ENCODE measurements at regions not wholly inside any gene's neighbourhood (a gene's known extent, or its start where the extent isn't known, plus 50 kb on each side); places are given as distances from the start of the nearest gene placed in this dataset.

DNA sequence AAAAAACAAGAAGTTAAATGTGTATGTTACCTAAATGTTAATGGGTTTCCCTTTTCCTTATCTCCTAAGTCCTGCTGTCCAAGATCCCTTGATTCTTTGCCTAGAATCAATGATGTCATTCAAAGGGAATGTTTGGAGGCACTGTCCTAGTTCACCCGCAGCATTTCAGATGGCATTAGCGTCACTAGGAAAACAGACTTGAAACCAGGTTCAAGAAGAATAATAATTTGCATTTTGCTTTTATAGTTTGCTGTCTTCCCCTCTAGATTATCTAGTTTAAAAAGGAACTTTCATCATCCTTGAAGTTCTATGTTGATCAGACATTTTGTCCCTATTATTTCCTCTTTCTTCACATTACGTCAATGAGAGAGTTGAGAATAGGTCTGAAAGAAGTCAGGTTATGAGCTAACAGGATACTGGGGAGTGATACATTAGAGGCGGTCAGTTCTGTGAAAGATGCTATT, 234.1 kb upstream of the PGRMC2 start:
- TF ChIP-seq, protein P1, sequence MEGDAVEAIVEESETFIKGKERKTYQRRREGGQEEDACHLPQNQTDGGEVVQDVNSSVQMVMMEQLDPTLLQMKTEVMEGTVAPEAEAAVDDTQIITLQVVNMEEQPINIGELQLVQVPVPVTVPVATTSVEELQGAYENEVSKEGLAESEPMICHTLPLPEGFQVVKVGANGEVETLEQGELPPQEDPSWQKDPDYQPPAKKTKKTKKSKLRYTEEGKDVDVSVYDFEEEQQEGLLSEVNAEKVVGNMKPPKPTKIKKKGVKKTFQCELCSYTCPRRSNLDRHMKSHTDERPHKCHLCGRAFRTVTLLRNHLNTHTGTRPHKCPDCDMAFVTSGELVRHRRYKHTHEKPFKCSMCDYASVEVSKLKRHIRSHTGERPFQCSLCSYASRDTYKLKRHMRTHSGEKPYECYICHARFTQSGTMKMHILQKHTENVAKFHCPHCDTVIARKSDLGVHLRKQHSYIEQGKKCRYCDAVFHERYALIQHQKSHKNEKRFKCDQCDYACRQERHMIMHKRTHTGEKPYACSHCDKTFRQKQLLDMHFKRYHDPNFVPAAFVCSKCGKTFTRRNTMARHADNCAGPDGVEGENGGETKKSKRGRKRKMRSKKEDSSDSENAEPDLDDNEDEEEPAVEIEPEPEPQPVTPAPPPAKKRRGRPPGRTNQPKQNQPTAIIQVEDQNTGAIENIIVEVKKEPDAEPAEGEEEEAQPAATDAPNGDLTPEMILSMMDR (conservative IDR thresholded peaks at IDR 0.05): no peak
- Mint-ChIP-seq H3K9me3 (peaks cover 5% of the 10 kb centered on the region), H3K36me3 (ENCODE audit: low read depth) (peaks cover 2% of the 10 kb centered on the region), H3K4me3 (no peak overlapping the region), H3K27ac (ENCODE audit: unreplicated experiment) (no peak overlapping the region), H3K4me1 (peaks cover 43% of the 10 kb centered on the region), H3K27me3 (ENCODE audit: low read depth) (no peaks in the 10 kb centered on the region)
- no peak for DNase-seq (ENCODE audit: low read depth, low spot score)

DNA sequence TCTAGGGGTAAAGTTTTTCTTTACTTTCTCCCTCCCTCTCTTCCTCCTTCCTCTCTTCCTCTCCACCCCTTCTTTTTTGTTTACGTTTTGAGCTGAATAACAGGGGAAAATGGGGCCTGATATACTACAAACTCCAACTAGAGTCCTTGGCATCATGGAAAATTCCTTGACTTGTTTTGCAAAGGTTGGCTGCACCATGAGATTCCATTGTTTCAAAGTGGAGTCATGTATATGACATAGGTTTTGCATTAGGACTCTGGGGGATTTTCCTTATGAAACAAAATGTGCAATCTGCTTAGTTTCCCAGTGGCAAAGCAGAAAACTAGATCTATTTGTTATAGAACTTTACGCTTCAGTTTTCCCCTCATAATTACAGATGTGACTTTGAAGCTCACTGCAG, 233.5 kb upstream of the PGRMC2 start:
- H3K27ac Mint-ChIP-seq (ENCODE audit: unreplicated experiment): no peak overlapping the region
- peaks cover 6% of the 10 kb centered on the region for H3K9me3 Mint-ChIP-seq

DNA sequence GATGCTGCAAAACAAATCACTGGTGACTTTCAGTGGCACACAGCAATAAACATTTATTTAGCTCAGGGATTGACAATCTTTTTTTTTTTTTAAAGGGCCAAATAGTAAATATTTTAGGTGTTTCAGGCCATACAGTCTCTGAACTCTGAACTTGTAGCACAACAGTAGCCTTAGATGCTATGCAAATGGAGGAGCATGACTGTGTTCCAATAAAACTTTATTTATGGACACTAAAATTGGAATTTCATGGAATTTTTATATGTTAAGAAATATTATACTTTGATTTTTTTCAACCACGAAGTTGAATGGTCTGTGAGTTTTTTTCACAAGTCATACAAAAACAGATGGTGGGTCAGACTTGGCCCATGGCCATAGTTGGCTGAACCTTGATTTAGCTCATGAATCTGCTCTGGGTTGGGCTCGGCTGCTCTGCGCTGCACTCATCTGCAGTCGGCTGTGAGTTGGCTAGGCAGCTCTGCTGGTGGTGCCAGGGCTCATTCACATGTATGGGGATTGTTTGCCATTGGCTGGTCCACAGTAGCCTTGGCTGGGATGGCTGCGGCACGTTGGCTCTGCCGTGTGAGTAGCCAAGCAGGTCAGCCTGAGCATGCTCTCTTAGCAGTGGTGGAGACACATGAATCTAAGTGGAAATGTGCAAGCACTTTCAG, 231.7 kb upstream of the PGRMC2 start:
- no peak for DNase-seq (ENCODE audit: low read depth, low spot score)
- Mint-ChIP-seq H3K27me3 (ENCODE audit: low read depth) (no peaks in the 10 kb centered on the region), H3K36me3 (ENCODE audit: low read depth) (peaks cover 5% of the 10 kb centered on the region), H3K4me1 (peaks cover 38% of the 10 kb centered on the region), H3K4me3 (no peak overlapping the region), H3K27ac (ENCODE audit: unreplicated experiment) (no peak overlapping the region), H3K9me3 (peaks cover 10% of the 10 kb centered on the region)
- TF ChIP-seq, protein P1 (conservative IDR thresholded peaks at IDR 0.05): no peak

More for the DNA sequence above, 233.5 kb upstream of the PGRMC2 start:
- TF ChIP-seq, protein P1 (conservative IDR thresholded peaks at IDR 0.05): no peak
- H3K36me3 Mint-ChIP-seq (ENCODE audit: low read depth): peaks cover 2% of the 10 kb centered on the region
- no peak overlapping the region for H3K4me3 Mint-ChIP-seq
- peaks cover 43% of the 10 kb centered on the region for H3K4me1 Mint-ChIP-seq
- no peaks in the 10 kb centered on the region for H3K27me3 Mint-ChIP-seq (ENCODE audit: low read depth)
- no peak for DNase-seq (ENCODE audit: low read depth, low spot score)

DNA sequence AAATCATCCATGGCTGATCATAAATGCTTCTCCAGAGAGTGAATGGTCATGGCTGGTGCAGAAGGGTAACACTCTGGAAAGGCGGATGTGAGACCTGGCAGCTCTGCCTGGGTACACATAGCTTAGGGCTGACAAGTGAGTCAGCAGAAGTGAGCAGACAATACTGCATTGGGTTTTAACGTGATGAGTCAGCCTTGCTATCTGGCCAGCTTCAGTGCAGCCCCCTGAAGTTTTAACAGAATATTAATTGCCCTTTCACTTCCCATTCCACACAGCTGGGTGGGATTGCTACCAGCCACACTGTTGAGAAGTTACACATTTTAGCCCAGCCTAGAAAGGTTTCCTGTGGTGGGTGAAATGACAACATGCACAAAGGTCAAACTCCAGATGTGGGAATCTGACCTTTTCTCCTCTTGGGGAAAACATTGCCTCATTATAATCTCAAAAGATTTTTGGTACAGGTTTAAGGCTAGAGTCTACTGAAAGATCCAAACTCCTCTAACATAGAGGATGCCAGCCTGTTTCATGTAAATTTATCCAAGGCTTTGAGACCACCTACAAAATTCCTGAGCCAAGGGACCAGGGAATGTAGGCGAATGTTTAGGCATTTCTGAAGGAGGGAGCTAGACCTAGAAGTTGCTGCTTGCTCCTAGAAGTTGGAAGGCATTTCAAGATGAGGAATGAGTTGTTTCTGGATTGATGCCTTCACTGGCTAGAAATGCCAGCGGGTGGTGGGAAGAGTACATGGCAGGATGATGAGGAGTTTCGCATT, 230.3 kb upstream of the PGRMC2 start:
- no peak overlapping the region for H3K4me3 Mint-ChIP-seq
- no peak for DNase-seq (ENCODE audit: low read depth, low spot score)
- peaks cover 10% of the 10 kb centered on the region for H3K9me3 Mint-ChIP-seq
- H3K36me3 Mint-ChIP-seq (ENCODE audit: low read depth): peaks cover 5% of the 10 kb centered on the region
- H3K4me1 Mint-ChIP-seq: peaks cover 40% of the 10 kb centered on the region
- TF ChIP-seq, protein P1 (conservative IDR thresholded peaks at IDR 0.05): no peak
- H3K27ac Mint-ChIP-seq (ENCODE audit: unreplicated experiment): peak overlapping the region; percentile 78
- H3K27me3 Mint-ChIP-seq (ENCODE audit: low read depth): no peaks in the 10 kb centered on the region

DNA sequence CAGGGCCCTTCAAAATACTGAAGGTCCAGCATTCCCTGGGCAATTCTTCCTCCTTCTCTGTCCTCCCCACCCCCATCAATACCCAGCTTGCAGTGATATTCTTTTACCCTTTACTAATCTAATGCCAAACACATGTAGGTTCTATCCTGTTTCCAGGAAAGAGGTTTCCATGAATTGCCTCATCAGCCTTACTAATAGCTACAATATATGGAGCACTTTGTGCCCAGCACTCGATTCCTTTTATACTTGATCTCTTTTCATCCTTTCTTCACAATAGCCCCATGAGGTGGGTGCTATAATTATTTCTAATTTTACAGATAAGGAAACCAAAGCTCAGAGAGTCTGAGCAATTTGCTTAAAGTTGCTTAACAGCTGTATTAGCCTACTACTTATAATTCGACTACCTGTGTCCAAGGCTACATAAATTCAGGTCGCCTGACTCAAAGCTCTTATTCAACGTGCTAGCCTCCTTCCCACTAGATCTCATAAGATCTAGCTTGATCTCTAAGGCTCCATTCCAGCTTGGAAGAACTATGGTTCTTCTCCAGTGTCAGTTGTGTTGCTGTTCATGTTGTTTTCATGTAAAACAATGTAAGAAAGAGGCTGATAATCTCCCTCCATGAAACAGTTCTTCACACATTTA, 229.6 kb upstream of the PGRMC2 start:
- H3K4me3 Mint-ChIP-seq: no peak overlapping the region
- peaks cover 12% of the 10 kb centered on the region for H3K9me3 Mint-ChIP-seq
- H3K4me1 Mint-ChIP-seq: peaks cover 40% of the 10 kb centered on the region
- peak overlapping the region; percentile 78 for H3K27ac Mint-ChIP-seq (ENCODE audit: unreplicated experiment)
- TF ChIP-seq, protein P1 (conservative IDR thresholded peaks at IDR 0.05): no peak
- no peaks in the 10 kb centered on the region for H3K27me3 Mint-ChIP-seq (ENCODE audit: low read depth)
- peaks cover 5% of the 10 kb centered on the region for H3K36me3 Mint-ChIP-seq (ENCODE audit: low read depth)
- DNase-seq (ENCODE audit: low read depth, low spot score): no peak

All from neural crest cell (in vitro differentiated cells).